HG03432 (cell line): ENCODE measurements at regions not wholly inside any gene's neighbourhood (a gene's known extent, or its start where the extent isn't known, plus 50 kb on each side); places are given as distances from the start of the nearest gene placed in this dataset.
"Not testable (repeated sequence)": the region's sequence is repeated elsewhere in the genome, so short reads cannot be mapped to it uniquely, and the experiment has no call there.

Experiments used
- ATAC-seq: cut with Tn5 transposase; IDR thresholded peaks from one replicate; pipeline ENCODE4 v1.9.1; 2021; ENCODE audit warnings: mild to moderate bottlenecking, moderate library complexity; ENCODE audit not compliant: unreplicated experiment

DNA sequence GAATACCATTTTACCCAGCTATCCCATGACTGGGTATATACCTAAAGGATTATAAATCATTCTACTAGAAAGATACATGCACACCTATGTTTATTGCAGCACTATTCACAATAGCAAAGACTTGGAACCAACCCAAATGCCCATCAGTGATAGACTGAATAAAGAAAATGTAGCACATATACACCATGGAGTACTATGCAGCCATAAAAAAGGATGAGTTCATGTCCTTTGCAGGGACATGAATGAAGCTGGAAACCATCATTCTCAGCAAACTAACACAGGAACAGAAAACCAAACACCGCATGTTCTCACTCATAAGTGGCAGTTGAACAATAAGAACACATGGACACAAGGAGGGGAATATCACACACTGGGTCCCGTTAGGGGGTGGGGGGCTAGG is 191.9 kb upstream of the POU5F2 start:
- not testable (repeated sequence) for ATAC-seq

DNA sequence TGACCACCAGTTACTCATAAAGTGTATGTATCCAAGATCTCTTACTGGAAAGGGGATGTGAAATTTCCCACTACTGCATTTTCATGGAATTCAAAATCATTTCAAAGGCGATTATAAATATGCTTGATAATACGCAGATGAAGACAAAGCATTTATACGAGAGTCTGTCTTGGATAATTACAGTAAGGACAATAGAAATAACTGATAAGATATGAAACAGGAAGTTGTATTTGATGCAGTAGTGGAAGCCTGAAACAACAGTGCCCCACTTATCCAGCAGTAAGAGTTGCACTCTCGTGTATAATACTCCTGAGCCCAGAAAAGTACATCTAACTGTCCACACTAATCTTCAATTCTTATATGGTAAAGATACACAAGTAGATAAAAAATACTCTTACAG is 188.7 kb upstream of the POU5F2 start:
- ATAC-seq: no peak

DNA sequence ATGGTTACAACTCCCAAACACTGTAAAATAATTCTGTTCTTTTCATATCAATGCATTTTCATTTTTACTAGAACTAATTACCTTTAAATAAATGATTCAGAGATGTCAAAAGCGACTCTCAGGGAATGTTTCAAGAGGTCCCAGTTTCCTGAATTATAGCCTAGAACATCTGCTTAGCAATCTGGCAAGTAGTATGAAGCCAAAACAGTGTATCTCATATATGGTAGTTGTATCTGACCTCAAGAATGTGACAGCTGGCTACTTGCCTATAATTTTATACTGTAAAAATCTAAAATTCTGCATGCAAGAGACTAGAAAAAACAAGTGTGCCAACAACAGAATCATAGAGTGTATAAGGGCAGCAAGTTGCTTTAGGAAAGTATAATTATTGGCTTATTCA is 187.7 kb upstream of the POU5F2 start:
- ATAC-seq: no peak

DNA sequence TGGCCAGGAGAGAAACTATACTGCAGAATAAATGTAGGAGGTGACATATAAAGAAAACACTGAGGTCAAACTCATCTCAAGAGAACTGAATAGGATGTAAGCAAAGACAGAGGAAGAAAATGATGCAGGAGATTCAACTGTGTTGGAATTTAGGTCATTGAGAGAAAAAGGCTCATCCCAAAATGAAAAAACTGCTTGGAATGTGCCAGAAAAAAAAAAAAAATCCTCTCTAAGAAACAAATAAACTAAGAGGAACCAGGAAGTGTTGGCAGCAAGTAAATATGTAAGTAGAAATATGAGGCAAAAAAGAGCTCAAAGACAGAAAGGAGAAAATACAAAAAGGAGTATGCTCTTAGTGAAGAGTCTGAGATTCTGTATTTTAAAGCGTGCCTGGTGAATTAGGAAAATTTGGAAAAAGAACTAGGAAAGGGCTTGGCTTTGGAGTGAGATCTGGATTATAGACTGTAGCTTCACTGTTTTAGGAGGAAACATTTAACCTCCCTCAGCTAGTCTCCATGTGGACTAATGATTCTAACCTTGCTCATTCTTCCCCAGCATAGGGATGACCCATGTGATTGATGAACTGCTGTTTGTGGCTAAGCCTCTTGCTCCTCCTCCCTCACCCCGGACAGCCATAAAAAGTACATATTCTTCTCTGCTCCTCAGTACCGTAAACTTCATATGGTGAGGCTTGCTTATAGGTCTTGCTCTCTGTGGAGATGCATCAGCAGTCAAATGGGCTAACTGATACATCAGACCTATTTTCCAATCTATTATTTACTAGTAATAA is 185.6 kb upstream of the POU5F2 start:
- no peak for ATAC-seq

DNA sequence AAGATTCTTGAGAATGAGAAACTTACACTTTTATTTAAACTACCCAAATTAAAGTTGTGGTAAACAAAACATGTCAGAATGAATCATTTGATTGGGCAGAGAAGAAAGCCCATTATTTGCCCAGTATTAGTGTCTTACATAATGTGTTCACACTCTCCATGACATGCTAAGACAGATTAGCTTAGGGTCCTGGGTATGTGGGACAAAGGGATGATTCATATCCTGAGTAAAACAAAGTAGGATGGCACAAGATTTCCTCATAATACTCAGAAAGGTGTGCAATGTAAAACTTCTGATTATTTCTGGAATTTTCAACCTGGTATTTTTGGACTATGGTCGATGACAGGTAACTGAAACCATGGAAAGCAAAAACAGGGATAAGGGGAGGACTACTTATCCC is 183.9 kb upstream of the POU5F2 start:
- no peak for ATAC-seq

DNA sequence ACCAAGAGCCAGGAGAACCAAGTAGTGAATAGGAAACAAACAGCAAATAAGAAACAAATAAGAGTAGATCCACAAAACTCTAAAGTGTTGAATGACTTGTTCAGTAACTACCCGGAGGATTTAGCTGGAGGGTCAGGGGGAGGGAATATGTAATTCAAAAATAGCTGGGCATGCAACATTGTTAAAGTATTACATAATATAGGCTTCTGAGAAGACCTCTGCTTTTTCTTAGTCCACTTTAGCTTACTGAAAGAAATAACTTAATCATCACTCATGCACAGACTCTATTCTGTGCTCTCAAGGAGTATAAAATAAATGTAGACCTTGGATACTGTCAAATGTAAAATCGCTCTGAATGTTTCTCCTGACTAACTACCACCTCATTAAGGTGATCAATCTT is 183.2 kb upstream of the POU5F2 start:
- no peak for ATAC-seq

DNA sequence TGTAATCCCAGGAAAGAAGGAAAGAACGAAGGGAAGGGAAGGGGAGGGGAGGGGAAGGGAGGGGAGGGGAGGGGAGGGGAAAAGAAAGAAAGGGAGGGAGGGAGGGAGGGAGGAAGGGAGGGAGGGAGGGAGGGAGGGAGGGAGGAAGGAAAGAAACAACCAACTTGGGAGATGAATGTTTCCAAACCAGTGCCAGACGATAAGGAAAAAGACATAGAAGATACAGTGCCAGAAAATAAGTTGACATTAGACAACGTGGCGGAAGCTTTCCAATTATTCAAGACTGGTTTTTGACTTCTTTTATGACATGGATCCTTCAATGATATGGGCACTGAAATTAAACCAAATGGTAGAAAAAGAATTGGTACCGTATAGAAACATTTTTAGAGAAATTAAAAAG is 181.2 kb upstream of the POU5F2 start:
- no peak for ATAC-seq

DNA sequence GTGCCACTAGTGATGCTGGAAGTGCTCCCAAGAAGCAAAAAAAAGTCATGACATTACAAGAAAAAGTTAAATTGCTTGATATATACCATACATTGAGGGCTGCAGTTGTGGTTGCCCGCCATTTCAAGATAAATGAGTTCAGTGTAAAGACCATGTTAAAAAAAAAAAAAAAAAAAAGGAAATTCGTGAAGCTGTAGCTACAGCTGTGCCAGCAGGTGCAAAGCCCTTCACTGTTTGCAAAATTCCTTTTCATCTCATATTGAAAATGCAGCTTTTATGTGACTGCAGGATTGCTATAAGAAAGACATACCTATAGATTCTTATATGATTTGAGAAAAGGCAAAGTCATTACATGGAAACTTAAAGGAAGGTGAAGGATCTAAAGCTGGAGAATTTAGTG is 179.6 kb upstream of the POU5F2 start:
- no peak for ATAC-seq

DNA sequence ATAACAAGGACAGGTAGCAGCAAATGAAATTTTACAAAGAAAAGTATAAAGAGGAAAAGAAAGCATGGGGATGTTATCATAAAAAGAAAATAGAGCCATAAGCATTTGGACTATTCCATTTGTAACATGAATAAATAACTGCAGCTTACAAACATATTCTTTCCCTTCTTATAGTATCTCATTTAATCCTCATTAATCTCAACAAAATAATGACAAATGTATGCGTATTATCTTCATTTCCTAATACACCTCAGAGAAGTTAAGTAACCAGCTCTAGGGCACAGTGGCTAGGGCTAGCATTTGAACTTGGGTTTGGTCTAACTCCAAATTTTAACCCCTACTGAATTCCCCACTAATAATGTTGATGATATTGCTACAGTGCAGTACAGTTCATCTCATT is 175.5 kb upstream of the POU5F2 start:
- no peak for ATAC-seq

DNA sequence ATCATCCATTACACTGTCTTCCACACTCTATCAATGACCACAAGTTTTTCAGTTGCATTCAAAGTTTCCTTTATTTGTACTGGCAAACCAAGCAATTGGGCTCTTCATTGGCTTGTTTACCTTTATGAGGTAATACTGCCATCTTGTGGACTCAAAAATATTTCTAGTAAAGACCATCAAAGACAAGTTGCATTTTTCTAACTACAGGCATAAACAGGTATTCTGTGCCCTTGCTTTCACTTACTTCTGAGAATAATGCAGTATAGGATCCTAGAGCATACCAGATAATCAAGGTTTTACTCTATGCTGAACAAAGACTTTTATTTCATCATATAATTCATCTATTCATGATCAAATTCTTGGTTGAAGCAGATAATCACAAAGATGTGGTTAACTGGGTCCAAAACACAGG is 173.7 kb upstream of the POU5F2 start:
- ATAC-seq: peak; percentile 65

DNA sequence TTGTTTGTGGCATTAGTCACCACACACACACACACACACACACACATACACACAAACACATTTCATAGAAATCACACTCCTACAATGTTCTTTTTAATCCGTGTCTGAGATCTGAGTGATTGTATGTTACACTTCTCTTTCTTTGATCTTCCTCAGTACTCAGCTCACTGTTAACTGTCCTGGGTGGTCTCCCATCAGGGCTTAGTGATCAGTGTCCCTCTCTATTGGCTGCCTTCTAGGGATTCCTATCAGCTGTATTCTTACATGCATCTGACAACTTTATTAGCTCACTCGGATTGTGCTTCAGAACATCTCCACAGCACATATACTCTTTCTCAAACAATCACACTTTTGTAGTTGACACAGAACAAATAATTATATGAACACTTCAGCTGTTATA is 170.2 kb upstream of the POU5F2 start:
- no peak for ATAC-seq

DNA sequence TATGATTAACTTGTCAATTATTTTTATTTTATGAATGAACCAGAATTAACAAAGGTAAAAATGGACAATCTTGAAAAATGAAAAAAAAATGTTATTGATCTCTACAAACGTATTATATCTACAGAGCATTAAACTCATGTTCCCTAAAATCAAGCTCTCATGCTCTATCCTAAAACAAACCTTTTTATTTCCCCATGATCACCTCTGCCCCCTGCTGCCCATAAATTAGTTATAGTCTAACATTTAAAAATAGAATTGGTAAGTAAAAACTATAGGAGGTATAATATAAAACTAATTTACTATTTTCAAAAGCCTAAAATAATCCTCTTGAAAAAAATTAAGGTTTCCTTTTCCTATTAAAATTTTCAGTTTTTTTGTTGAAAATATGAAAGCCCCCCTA is 168.0 kb upstream of the POU5F2 start:
- ATAC-seq: no peak

DNA sequence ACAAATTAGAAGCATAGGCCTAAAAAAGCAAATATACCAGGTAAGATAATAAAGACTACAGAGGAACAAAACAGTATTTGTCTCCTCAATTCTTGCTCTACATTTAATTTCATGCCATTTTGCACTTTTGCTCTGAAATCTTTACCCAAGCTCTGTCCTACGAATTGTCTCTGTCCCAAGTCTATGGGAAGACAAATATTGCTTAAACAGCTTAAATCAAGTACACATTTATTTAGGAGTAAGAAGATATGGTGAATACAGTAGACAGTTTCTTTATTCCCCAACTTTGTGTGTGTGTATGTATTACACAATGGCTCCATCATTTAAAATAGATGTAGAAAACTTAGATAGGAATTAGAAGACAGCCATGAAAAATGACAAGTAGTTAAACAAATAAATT is 163.5 kb upstream of the POU5F2 start:
- ATAC-seq: no peak

DNA sequence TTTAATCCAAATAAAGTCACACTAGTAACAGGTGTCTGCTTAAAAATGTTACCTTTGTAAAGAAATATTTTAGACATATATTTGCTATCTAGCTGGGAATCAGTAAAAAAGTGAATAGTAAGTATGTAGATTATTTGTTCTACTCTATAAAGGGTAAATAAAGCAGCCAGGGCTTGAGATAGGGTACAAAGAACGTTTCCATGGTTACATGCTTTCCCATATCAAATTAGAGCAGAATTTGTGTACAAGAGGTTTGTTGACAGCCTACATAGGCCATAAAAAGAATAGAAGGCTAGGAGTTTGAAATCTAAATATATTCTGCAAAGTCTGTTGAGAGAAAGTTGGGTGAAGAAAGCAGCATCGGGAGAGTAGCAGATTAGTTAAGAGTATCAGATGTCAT is 160.9 kb upstream of the POU5F2 start:
- no peak for ATAC-seq

DNA sequence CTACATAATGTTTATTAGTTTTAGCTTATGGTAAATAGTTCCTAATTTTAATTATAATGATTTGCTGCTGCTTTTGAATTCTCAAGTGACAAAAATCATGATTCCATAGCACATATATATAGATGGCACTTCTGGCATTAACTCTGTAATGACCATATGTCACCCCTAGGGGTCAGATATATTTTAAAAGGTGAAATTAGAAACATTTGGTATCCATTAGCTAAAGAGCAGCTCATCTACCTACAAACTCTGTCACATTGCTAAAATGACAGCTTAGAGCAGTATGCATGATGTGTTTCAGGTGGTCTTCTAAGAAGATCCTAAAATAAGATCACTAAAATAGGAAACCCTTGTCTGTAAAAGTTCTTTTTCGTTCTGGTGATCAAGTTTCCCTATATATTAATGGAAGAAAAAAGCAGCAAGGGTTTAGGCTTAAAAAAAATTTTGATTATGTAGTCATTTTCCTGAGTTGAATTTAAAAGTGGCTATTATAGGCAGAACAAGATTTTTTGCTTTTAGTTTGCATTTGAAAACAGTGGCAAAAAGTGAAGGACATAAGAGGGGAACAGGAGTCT is 157.7 kb upstream of the POU5F2 start:
- peak; percentile 92 for ATAC-seq

DNA sequence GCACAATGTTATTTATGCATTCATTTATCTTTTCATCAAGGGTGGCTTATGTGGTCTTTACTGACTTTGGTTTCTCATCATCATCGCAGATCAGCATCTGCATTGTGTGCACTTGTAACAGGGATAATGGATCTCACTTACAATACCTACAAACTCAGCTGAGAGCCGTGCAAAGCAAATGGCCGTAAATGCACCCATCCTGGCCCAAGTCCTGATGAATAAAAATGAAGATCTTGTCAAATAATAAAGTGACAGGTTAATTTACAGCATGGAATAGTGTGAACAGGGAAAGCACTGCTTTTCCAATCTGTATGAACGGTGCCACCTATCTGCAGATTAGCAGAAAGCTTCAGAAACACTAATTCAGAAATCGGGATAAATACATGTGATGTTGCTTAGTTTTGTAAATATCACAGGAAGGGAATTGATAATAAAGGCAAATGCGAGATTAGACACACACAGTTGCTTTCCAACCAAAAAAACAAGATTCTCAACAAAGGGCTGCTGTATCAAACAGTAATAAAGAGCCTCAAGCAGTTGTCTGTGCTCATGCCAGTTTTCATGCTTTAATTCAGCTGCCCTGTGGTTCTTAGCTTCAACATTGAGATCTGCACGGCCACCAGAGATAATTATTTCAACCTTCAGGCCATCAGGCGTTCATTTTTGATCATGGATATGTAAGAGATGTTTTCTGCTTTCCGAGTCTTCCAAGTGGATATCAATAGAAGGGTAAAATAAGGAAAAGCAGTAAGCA is 153.4 kb upstream of the POU5F2 start:
- no peak for ATAC-seq

DNA sequence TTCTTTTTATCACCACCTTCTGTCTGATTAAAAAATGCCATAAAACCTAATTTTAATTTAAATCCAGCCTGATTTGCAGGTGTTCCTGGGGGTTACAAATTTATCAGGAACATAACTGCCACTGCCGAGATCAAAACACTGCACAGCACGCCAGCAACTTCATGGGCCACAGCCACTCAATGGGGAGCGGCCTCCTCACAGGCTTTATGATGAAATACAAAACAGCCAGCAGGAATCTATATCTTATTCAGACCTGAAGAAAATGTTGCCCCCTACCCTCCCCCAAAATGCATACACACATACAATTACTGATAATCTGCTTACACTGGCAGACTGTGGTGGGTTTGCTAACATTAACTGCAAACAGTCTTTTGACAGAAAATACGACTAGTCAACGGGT is 151.7 kb upstream of the POU5F2 start:
- ATAC-seq: no peak

DNA sequence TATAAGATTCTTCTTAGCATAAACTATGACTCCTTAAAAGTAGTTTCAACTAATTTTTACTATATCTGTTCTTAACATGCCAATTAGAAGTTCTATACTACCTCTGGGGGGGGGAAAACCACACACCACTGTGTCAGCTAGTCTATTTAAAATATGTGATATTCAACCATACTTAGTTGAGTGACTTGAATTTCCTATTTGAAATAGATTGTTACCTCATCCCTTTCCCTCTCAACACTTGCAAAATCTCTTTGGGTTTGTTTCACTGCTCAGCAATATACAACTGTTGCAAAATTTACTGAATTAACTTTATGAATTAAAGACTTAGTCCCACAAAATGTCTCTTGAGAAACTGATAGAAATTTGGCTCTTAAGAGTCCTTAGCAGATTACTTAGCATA is 151.1 kb upstream of the POU5F2 start:
- no peak for ATAC-seq

DNA sequence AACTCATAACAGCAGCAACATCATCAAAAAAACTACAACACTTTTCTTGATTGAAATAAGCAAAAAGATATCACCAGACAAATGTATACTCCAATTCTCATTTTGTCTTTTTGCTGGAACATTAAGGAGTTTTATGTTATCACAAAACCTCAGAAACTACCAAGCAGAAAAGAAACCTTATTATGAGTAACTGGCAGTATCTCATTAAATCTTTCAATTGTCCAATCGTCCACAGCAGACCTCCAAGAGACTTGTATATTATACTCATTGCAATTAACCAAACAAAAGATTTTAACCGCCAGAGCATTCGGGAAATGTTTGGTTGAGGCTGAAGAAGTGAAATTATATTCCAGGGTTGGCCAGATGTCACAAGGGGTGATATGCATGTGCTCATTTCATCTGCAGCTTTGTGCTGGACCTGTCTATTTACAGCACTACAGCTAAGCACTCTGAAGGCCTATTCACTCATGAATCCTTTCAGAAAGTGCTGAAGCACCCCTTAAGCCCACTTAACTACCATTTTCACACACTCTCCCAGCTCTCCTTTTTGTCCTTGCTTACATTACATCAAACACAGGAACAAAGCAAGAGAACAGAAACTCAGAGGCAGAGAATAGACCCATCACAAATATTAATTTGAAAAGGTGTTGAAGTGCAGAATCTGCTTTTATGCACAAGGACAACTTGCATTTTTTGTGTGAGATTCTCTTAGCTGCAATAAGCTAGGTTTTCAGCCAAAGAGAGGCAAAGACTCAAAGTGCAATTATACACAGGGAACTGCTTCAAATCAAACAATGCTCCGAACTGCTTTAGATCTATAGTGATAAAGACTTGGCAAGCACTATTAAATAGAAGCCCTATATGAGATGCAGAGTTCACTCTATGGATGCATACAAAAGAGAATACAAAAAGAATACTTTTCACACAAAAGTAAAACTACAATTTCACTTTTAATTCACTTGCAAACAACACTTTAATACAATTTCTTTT is 150.4 kb upstream of the POU5F2 start:
- ATAC-seq: no peak

DNA sequence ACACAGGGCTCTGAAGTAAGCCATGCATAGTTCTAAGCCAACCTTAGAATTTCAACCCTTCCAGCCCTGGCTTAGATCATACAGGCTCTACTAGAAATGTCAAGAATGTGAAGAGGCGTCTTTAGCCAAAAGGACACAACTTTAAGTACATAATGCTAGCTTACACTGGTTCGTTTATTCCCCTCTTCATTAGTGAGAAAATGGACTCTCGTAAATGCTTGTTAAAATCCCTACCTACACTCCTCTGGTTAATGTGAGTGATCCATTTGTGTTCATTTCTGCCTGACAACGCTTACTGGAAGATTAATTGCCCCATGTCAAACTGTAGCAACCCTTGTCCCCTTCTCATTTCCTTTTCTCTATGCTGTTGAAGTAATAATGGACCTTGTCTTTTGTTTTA is 149.3 kb upstream of the POU5F2 start:
- no peak for ATAC-seq

DNA sequence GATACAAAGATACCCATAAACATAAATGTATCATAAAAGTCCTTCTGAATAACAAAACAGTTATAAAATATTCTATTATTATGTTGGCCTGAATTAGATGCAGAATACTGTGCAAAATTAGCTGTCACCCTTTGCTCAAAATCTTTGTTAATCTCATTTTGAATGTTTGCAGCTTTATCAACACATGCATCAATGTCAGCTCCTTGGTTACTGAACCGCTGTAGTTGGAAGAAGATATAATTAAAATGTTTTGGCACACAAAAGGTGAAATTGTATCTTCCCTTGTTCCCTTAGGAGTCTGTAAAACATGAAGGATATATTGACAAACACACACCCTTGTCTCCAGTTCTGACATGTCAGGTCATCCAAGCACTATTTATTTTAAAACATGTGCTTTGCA is 146.3 kb upstream of the POU5F2 start:
- ATAC-seq: no peak
